ENCODE measurements at regions not wholly inside any gene's neighbourhood (a gene's known extent, or its start where the extent isn't known, plus 50 kb on each side); places are given as distances from the start of the nearest gene placed in this dataset.

DNA sequence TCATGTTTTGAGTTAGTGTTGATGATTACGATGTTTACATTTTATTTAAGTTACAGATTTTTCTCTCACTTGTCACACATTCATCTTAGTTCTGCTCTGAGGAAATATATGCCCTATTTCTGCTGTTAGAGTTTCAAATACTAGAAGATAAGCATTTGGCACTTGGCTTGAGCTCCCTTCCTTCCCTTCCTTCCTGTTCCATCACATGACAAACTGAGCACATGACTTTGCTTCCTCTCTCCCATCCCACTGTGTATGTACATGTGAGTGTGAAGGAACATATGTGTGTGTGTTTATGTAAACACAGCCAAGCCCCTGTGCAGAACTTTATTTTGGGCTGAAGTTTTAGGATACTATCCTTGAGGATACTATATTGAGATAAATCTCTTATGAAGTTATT is 795.9 kb upstream of the IGFBP3 start:
- no peak for DNase-seq (ENCODE audit: low spot score)
- Mint-ChIP-seq H3K4me3 (no peak overlapping the region), H3K36me3 (ENCODE audit: low read depth) (no peaks in the 10 kb centered on the region), H3K27me3 (ENCODE audit: insufficient read depth) (no peaks in the 10 kb centered on the region), H3K27ac (no peak overlapping the region), H3K4me1 (ENCODE audit: low read depth) (no peaks in the 10 kb centered on the region), H3K9me3 (no peaks in the 10 kb centered on the region)
- intact Hi-C loops (cut with micrococcal nuclease) = no loop called here

DNA sequence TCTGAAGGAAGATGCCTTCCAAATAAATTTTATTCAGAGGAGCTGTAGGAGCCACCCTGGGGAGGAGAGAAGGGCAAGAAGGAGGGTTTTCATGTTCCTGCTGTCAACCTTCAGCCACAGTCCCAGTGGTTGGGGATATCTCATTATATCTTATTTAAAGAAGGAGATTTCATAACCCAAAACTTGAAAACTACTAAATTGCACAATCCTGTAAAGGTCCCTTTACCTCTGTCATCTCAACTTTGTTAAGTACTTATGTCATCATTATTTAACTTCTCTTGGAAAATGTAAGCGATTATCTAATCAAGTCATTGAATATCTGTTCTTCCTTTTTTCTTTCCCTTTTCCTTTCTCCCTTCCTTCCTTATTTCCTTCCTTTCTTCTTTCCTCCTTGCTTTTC is 794.5 kb upstream of the IGFBP3 start:
- Mint-ChIP-seq H3K9me3 (no peaks in the 10 kb centered on the region), H3K27me3 (ENCODE audit: insufficient read depth) (no peaks in the 10 kb centered on the region), H3K4me3 (no peak overlapping the region), H3K36me3 (ENCODE audit: low read depth) (no peaks in the 10 kb centered on the region), H3K4me1 (ENCODE audit: low read depth) (no peaks in the 10 kb centered on the region), H3K27ac (no peak overlapping the region)
- intact Hi-C loops (cut with micrococcal nuclease) = no loop called here
- no peak for DNase-seq (ENCODE audit: low spot score)

DNA sequence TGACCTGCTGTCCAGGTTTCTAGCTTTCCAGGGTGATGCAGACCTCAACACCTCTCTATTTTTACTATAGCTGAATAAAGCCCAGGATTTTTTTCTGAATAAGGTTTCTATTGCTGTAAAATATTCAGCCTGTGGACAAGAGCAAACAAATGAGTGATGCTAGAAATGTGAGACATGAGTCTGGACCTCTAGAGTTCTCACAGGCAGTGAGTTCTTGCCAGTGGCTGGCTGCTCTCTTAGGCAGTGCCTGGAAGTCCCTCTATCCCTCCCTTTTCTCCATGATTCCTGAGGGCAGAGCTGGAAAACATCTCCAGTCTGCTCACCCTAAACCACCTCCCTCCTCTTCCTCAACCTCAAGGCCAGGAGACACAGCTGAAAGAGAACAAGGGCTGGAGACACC is 793.8 kb upstream of the IGFBP3 start:
- Mint-ChIP-seq H3K9me3 (no peaks in the 10 kb centered on the region), H3K27me3 (ENCODE audit: insufficient read depth) (no peaks in the 10 kb centered on the region), H3K27ac (no peak overlapping the region), H3K4me3 (no peak overlapping the region), H3K36me3 (ENCODE audit: low read depth) (no peaks in the 10 kb centered on the region), H3K4me1 (ENCODE audit: low read depth) (no peaks in the 10 kb centered on the region)
- DNase-seq (ENCODE audit: low spot score) = no peak
- intact Hi-C loops (cut with micrococcal nuclease) = no loop called here

DNA sequence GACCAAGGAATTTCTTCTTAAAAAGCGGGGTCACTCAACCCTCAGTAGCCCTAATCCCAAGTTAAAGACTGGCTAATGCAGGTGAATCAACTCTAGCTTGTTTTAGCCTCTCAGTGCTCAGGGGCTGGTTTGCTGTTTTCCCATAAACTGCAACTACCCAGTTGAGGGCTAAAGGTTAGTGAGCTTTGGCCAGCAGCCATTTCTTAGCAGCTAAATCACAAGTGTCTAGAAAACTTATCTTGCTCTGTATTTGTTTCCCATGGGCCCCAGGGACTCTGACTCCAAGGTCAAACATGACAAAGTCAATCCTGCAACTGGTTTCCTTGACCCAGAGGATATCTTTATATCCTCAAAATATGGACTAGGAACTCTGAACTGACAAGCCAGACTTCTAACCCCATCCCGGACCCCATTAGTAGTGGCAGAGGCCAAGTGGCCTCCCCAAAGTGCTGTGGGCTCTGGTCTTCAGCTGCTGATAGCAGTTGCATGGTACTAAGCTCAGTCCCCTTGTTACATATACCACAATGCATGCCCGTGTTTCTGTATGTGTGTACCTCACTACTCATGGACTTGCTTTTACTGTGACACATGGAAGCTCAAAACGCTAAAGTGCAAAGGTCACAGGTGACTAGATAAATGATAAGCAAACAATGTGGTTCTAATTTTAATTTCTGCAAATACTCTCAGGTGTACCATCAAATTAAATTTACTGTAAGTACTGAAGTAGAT is 793.0 kb upstream of the IGFBP3 start:
- H3K4me1 Mint-ChIP-seq (ENCODE audit: low read depth) = no peaks in the 10 kb centered on the region
- no peak overlapping the region for H3K4me3 Mint-ChIP-seq
- no peaks in the 10 kb centered on the region for H3K9me3 Mint-ChIP-seq
- no peak overlapping the region for H3K27ac Mint-ChIP-seq
- DNase-seq (ENCODE audit: low spot score) = no peak
- no peaks in the 10 kb centered on the region for H3K27me3 Mint-ChIP-seq (ENCODE audit: insufficient read depth)
- intact Hi-C loops (cut with micrococcal nuclease) = no loop called here
- no peaks in the 10 kb centered on the region for H3K36me3 Mint-ChIP-seq (ENCODE audit: low read depth)

DNA sequence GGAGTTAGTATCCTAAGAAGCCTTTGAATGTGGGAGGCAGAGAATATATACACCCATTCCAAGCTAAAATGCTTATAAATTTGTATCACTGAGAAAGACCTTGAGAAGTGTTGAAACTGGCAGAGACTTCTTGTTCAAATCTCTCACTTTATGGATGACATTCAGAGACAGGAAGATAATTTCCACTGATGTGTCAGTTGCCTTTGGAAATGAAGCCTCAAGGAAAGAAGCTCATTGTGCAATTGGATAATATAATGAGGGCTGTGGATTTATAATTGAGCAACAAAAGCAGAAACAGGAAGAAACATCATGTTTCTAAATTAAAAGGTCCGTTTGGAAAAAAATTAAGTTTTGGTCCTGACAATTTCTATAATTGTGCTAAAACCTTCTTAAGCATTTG is 789.9 kb upstream of the IGFBP3 start:
- Mint-ChIP-seq H3K27me3 (ENCODE audit: insufficient read depth) (no peaks in the 10 kb centered on the region), H3K4me3 (no peak overlapping the region), H3K27ac (no peak overlapping the region), H3K4me1 (ENCODE audit: low read depth) (no peaks in the 10 kb centered on the region), H3K36me3 (ENCODE audit: low read depth) (no peaks in the 10 kb centered on the region), H3K9me3 (no peaks in the 10 kb centered on the region)
- no peak for DNase-seq (ENCODE audit: low spot score)
- intact Hi-C loops (cut with micrococcal nuclease) = no loop called here

DNA sequence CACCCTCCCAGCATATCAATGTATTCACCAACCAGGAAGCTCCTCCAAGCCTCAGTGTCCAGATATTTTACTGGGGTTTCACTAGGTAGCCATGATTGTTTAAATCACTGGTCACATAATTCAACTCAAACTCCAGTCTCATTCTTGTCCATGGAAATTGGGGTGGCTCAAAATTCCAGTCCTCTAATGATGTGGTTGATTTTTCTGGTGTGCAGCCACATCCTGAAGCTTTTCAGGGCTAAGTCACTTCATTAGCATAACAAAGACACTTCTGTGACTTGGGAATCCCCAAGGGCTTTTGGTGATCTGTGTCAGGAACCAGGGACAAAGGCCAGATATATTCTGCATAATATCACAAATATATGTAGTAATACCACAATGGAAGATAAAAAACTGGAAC is 786.9 kb upstream of the IGFBP3 start:
- DNase-seq (ENCODE audit: low spot score) = no peak
- Mint-ChIP-seq H3K36me3 (ENCODE audit: low read depth) (no peaks in the 10 kb centered on the region), H3K27me3 (ENCODE audit: insufficient read depth) (no peaks in the 10 kb centered on the region), H3K4me3 (no peak overlapping the region), H3K4me1 (ENCODE audit: low read depth) (no peaks in the 10 kb centered on the region), H3K27ac (no peak overlapping the region), H3K9me3 (no peaks in the 10 kb centered on the region)
- intact Hi-C loops (cut with micrococcal nuclease) = no loop called here

DNA sequence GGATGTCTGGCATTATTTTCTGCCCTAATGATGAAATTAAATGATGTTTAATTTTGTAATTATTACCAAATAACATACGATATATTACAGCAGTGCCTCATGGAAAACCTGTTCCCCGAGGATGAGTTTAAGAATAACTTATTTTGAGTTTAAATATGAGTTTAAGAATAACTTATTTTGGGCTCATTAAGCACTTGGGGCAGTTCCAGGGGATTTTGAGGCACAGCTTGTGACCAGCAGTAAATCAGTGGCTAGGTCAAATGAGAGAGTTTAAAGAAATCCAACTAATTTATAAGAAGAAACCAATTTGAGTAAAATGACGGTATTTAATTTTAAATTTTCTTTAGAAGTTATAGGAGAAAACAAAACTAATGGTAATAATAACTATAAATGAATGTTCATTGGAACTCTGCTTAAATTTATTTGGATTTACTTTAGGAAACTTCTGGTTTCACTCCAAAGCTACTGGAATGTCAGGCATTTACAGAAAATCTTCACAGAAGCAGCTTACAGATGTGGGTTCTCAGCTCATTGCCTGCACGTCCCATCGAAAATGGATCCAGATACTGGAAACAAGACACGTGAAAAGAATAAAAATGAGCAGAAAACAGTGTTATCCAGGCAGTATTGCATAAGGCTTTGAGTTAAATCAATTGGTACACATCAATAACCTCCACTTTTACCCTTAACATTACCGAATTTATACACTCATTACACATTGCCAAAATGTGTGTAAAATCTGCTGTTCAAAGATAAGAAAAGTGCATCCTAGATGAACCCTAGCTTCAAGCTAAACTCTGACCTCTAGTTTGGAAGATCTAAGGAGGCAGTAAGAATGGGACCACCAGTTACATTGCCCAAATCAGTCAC is 784.5 kb upstream of the IGFBP3 start:
- Mint-ChIP-seq H3K27ac (no peak overlapping the region), H3K9me3 (no peaks in the 10 kb centered on the region), H3K36me3 (ENCODE audit: low read depth) (no peaks in the 10 kb centered on the region), H3K27me3 (ENCODE audit: insufficient read depth) (no peaks in the 10 kb centered on the region), H3K4me3 (no peak overlapping the region), H3K4me1 (ENCODE audit: low read depth) (no peaks in the 10 kb centered on the region)
- intact Hi-C loops (cut with micrococcal nuclease) = no loop called here
- DNase-seq (ENCODE audit: low spot score) = no peak

DNA sequence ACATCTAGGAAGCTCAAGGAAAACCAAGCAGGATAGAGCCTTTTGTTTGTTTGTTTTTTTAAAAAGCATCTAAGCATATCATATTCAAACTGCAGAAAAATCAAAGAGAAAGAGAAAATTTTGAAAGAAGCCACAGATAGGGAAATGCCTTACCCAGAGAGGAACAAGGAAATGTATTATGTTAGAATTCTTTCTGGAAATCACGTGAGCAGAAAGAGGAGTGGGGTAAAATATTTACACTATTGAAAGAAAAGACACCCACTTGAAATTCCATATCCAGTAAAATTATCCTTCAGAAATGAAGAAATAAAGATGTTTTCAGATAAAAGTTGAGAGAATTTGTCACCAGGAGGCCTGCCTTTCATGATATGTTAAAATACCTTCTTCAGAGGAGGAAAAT is 775.7 kb upstream of the IGFBP3 start:
- Mint-ChIP-seq H3K4me1 (ENCODE audit: low read depth) (no peaks in the 10 kb centered on the region), H3K36me3 (ENCODE audit: low read depth) (no peaks in the 10 kb centered on the region), H3K4me3 (no peak overlapping the region), H3K9me3 (no peaks in the 10 kb centered on the region), H3K27me3 (ENCODE audit: insufficient read depth) (no peaks in the 10 kb centered on the region), H3K27ac (no peak overlapping the region)
- intact Hi-C loops (cut with micrococcal nuclease) = no loop called here
- no peak for DNase-seq (ENCODE audit: low spot score)

DNA sequence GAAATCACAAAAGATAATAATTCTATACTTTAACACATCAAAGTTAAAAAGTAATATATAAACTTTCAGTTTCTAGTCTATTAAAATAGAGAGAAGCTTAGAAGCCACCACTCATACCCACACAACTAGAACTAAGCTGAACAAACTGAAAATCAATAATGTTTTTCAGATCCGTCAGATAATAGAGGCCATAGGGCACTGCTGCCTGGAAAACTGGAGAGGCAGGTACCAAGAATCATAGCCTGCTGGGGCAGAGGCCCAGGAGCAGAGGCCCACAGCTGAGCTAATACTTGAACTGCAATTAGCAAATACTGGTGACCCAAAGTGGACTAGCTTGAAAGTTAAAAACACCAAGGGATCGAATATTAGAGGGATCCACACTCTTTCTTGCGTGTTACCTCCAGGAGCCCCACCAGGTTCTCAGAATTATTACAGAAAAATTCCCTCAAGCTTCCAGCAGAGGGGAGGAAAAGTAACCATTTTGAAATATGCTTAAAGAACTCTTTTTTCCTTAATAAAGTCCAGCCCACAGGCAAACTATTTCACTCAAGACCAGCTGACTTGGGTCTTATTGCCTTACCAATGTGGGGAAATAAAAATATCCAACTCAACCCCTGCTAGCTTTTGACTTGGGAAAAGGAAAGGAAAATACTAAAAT is 774.1 kb upstream of the IGFBP3 start:
- DNase-seq (ENCODE audit: low spot score) = no peak
- H3K9me3 Mint-ChIP-seq = no peaks in the 10 kb centered on the region
- H3K4me1 Mint-ChIP-seq (ENCODE audit: low read depth) = no peaks in the 10 kb centered on the region
- intact Hi-C loops (cut with micrococcal nuclease) = no loop called here
- H3K27ac Mint-ChIP-seq = no peak overlapping the region
- H3K36me3 Mint-ChIP-seq (ENCODE audit: low read depth) = no peaks in the 10 kb centered on the region
- H3K27me3 Mint-ChIP-seq (ENCODE audit: insufficient read depth) = no peaks in the 10 kb centered on the region
- no peak overlapping the region for H3K4me3 Mint-ChIP-seq

DNA sequence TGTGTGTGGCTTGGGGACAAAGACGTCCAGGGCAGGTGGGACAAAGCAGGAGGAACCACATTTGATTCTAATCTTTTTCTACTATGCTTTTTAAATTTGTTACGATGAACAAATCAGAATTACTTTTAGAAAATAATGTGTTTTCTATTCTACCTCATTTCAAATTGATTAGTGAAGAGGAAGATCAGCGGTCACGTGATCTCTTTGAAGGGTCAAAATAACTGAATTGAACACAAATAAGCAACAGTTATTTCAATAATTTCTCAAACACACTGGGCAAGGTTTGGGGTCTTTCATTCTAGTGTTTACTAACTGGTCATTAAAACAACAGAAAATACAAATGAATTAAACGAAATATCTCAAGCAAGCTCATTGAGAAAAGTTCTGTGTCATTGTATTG is 773.0 kb upstream of the IGFBP3 start:
- DNase-seq (ENCODE audit: low spot score) = no peak
- no peaks in the 10 kb centered on the region for H3K36me3 Mint-ChIP-seq (ENCODE audit: low read depth)
- no peak overlapping the region for H3K4me3 Mint-ChIP-seq
- H3K27me3 Mint-ChIP-seq (ENCODE audit: insufficient read depth) = no peaks in the 10 kb centered on the region
- intact Hi-C loops (cut with micrococcal nuclease) = no loop called here
- no peak overlapping the region for H3K27ac Mint-ChIP-seq
- H3K9me3 Mint-ChIP-seq = no peaks in the 10 kb centered on the region
- no peaks in the 10 kb centered on the region for H3K4me1 Mint-ChIP-seq (ENCODE audit: low read depth)

DNA sequence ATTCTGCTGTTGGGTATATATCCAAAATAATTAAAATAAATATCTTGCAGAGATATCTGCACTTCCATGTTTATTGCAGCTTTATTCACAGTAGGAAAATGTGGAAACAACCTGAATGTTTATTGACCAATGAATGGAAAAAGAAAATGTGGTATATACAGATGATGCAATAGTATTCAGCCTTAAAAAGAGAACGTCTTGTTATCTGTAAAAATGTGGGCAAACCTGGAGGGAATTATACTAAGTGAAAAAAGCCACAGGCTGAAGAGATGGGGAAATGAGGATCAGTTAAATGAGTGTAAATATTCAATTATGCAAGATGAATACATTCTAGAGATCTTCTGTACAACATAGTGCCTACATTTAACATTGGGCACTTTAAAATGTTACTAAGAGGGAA is 766.1 kb upstream of the IGFBP3 start:
- no peak overlapping the region for H3K27ac Mint-ChIP-seq
- no peaks in the 10 kb centered on the region for H3K36me3 Mint-ChIP-seq (ENCODE audit: low read depth)
- no peak for DNase-seq (ENCODE audit: low spot score)
- no peaks in the 10 kb centered on the region for H3K27me3 Mint-ChIP-seq (ENCODE audit: insufficient read depth)
- H3K4me1 Mint-ChIP-seq (ENCODE audit: low read depth) = no peaks in the 10 kb centered on the region
- H3K9me3 Mint-ChIP-seq = peaks cover 5% of the 10 kb centered on the region
- intact Hi-C loops (cut with micrococcal nuclease) = no loop called here
- no peak overlapping the region for H3K4me3 Mint-ChIP-seq

DNA sequence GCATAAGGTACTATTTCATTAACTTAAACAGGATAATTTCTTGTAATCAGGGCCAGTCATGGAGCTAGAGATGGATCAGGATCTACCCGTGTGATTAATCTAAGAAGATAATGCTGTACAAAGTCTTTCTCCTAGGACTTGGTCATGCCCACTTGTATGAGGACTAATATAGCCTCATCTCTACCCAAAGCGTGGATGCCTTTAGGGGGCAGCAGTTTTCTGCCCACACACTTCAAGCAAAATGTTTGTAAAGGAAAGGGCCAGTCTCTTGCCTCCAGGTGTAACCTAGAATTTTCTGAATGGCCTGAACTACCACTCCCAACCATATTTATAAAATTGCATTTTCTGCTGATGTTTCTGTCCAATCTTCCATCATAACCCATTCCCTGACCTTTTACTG is 764.0 kb upstream of the IGFBP3 start:
- H3K4me3 Mint-ChIP-seq = no peak overlapping the region
- no peak for DNase-seq (ENCODE audit: low spot score)
- H3K4me1 Mint-ChIP-seq (ENCODE audit: low read depth) = no peaks in the 10 kb centered on the region
- H3K9me3 Mint-ChIP-seq = peaks cover 11% of the 10 kb centered on the region
- intact Hi-C loops (cut with micrococcal nuclease) = no loop called here
- no peaks in the 10 kb centered on the region for H3K36me3 Mint-ChIP-seq (ENCODE audit: low read depth)
- H3K27me3 Mint-ChIP-seq (ENCODE audit: insufficient read depth) = no peaks in the 10 kb centered on the region
- H3K27ac Mint-ChIP-seq = no peak overlapping the region
